IMR-90 (cell line): ENCODE measurements at regions not wholly inside any gene's neighbourhood (a gene's known extent, or its start where the extent isn't known, plus 50 kb on each side); places are given as distances from the start of the nearest gene placed in this dataset.
A peak's percentile ranks its signal among the peaks of the same experiment; 100 is the strongest.

ENCODE experiments used
- ATAC-seq: fragments of 200-7000 bp; cut with Tn5 transposase; 2 replicates; pipeline ENCODE4 v1.9.1; 2020; ENCODE audit warnings: low read depth, mild to moderate bottlenecking, moderate library complexity
- BruUV-seq: library from RNA; stranded (reverse); fragments of 400-500 nt; replicated peaks from 2 replicates; lab custom pipeline; 2021; lab: Mats Ljungman, UMichigan
- CTCF ChIA-PET: fragments of 300-600 bp; formaldehyde crosslinking; extraction: SDS; loops from one replicate; lab custom pipeline; 2021; ENCODE audit warnings: antibody characterized with exemption; lab: Yijun Ruan, JAX
- POLR2A ChIA-PET: fragments of 300-600 bp; sonication (Branson Sonifier 250); formaldehyde crosslinking; loops from one replicate; lab custom pipeline; 2022; ENCODE audit warnings: antibody characterized with exemption; ENCODE audit not compliant: unreplicated experiment; lab: Charles Lee
- DNase-seq: peaks from one replicate; pipeline ENCODE4 v3.0.0; 2013
- H2AFZ ChIP-seq: replicated peaks from 2 replicates; pipeline ENCODE3; 2013; ENCODE audit warnings: low read length, mild to moderate bottlenecking; ENCODE audit not compliant: poor library complexity
- H2AK5ac ChIP-seq: 2 replicates; pipeline ENCODE4 v1.6.1; 2013; ENCODE audit warnings: low read depth, low read length, inconsistent platforms
- H2AK9ac ChIP-seq: replicated peaks from 2 replicates; pipeline ENCODE3; 2013; ENCODE audit warnings: mild to moderate bottlenecking, low read depth, low read length, moderate library complexity; ENCODE audit not compliant: poor library complexity
- H2BK120ac ChIP-seq: 2 replicates; pipeline ENCODE4 v1.6.1; 2013; ENCODE audit warnings: low read depth, low read length, inconsistent platforms
- H2BK15ac ChIP-seq: 3 replicates; pipeline ENCODE4 v1.6.1; 2013; ENCODE audit warnings: low read depth, low read length, inconsistent platforms
- H2BK20ac ChIP-seq: 2 replicates; pipeline ENCODE4 v1.6.1; 2013; ENCODE audit warnings: low read depth, mild to moderate bottlenecking, inconsistent platforms, low read length, moderate library complexity
- H2BK5ac ChIP-seq: 2 replicates; pipeline ENCODE4 v1.6.1; 2013; ENCODE audit warnings: mild to moderate bottlenecking, low read depth, low read length, inconsistent platforms; ENCODE audit not compliant: poor library complexity, severe bottlenecking
- H3K14ac ChIP-seq: replicated peaks from 2 replicates; pipeline ENCODE4 v1.6.1; 2013; ENCODE audit warnings: low read depth, low read length, inconsistent platforms
- H3K18ac ChIP-seq: 2 replicates; pipeline ENCODE4 v1.6.1; 2013; ENCODE audit warnings: low read depth, low read length, control low read depth
- H3K23ac ChIP-seq: 2 replicates; pipeline ENCODE4 v1.6.1; 2013; ENCODE audit warnings: low read depth, low read length, inconsistent platforms
- H3K27ac ChIP-seq: 2 replicates; pipeline ENCODE4 v1.5.1; 2013; ENCODE audit warnings: mild to moderate bottlenecking, control low read depth, low read length; ENCODE audit not compliant: insufficient read depth
- H3K27me3 ChIP-seq: 2 replicates; pipeline ENCODE4 v1.6.1; 2013; ENCODE audit warnings: low read length; ENCODE audit not compliant: control insufficient read depth, insufficient read depth
- H3K36me3 ChIP-seq: 2 replicates; pipeline ENCODE4 v1.6.1; 2013; ENCODE audit warnings: low read length, mixed read lengths; ENCODE audit not compliant: control insufficient read depth, insufficient read depth
- H3K4ac ChIP-seq: 2 replicates; pipeline ENCODE4 v1.6.1; 2013; ENCODE audit warnings: low read depth, low read length, inconsistent platforms
- H3K4me1 ChIP-seq: 2 replicates; pipeline ENCODE4 v1.6.1; 2013; ENCODE audit warnings: low read length, mixed read lengths; ENCODE audit not compliant: control insufficient read depth, insufficient read depth
- H3K4me2 ChIP-seq: 2 replicates; pipeline ENCODE4 v1.6.1; 2013; ENCODE audit warnings: low read depth, mild to moderate bottlenecking, control low read depth, low read length, moderate library complexity
- H3K4me3 ChIP-seq: 2 replicates; pipeline ENCODE4 v1.5.1; 2013; ENCODE audit warnings: low read depth, mild to moderate bottlenecking, control low read depth, low read length, moderate library complexity; ENCODE audit not compliant: insufficient read depth
- H3K56ac ChIP-seq: 2 replicates; pipeline ENCODE4 v1.6.1; 2013; ENCODE audit warnings: low read length, inconsistent platforms; ENCODE audit not compliant: insufficient read depth; ENCODE audit errors: extremely low read depth
- H3K79me1 ChIP-seq, 2 experiments: 2 replicates each; pipeline ENCODE4 v1.6.1; 2013; ENCODE audit warnings: low read length in 2 of 2, inconsistent platforms in 1 of 2, low read depth in 1 of 2
- H3K9ac ChIP-seq: 2 replicates; pipeline ENCODE4 v1.6.1; 2013; ENCODE audit warnings: low read depth, low read length, control low read depth
- H3K9me1 ChIP-seq: 2 replicates; pipeline ENCODE4 v1.6.1; 2013; ENCODE audit warnings: low read length, inconsistent platforms; ENCODE audit not compliant: insufficient read depth
- H3K9me3 ChIP-seq: 2 replicates; pipeline ENCODE4 v1.6.1; 2013; ENCODE audit warnings: low read length; ENCODE audit not compliant: control insufficient read depth, insufficient read depth
- H4K20me1 ChIP-seq: 2 replicates; pipeline ENCODE4 v1.6.1; 2013; ENCODE audit warnings: low read length, inconsistent platforms; ENCODE audit not compliant: insufficient read depth
- H4K5ac ChIP-seq: 2 replicates; pipeline ENCODE4 v1.6.1; 2013; ENCODE audit warnings: mild to moderate bottlenecking, low read depth, low read length, control low read depth
- H4K8ac ChIP-seq, 2 experiments: 2 replicates each; pipeline ENCODE4 v1.6.1; 2013; ENCODE audit warnings: low read depth in 2 of 2, low read length in 2 of 2, control low read depth in 1 of 2, inconsistent platforms in 1 of 2
- H4K91ac ChIP-seq: 2 replicates; pipeline ENCODE4 v1.6.1; 2013; ENCODE audit warnings: low read depth, low read length, inconsistent platforms; ENCODE audit not compliant: insufficient read depth
- BHLHE40 ChIP-seq: fragments of 150-350 bp; IDR thresholded peaks from 2 replicates; pipeline ENCODE4 v1.6.1; 2016; ENCODE audit warnings: mild to moderate bottlenecking, low read depth, low read length
- CEBPB ChIP-seq: IDR thresholded peaks from 2 replicates; pipeline ENCODE4 v1.6.1; 2012; ENCODE audit warnings: low read depth, low read length, improper control_type of control experiment
- CHD1 ChIP-seq: IDR thresholded peaks from 2 replicates; pipeline ENCODE4 v1.6.1; 2012; ENCODE audit warnings: low read depth, low read length, improper control_type of control experiment
- ELK1 ChIP-seq: fragments of 150-350 bp; IDR thresholded peaks from 2 replicates; pipeline ENCODE4 v1.6.1; 2016; ENCODE audit warnings: low read depth, mild to moderate bottlenecking, low read length, moderate library complexity, borderline replicate concordance
- FOS ChIP-seq: fragments of 150-350 bp; IDR thresholded peaks from 2 replicates; pipeline ENCODE4 v1.6.1; 2016; ENCODE audit warnings: low read depth, low read length
- MAFK ChIP-seq: IDR thresholded peaks from 2 replicates; pipeline ENCODE4 v1.6.1; 2012; ENCODE audit warnings: low read depth, low read length, improper control_type of control experiment
- MAZ ChIP-seq: IDR thresholded peaks from 2 replicates; pipeline ENCODE4 v1.6.1; 2012; ENCODE audit warnings: low read depth, mild to moderate bottlenecking, low read length, improper control_type of control experiment, moderate library complexity, borderline replicate concordance
- MXI1 ChIP-seq: IDR thresholded peaks from 2 replicates; pipeline ENCODE4 v1.6.1; 2012; ENCODE audit warnings: low read depth, mild to moderate bottlenecking, low read length, moderate library complexity, borderline replicate concordance
- NFE2L2 ChIP-seq: fragments of 150-350 bp; IDR thresholded peaks from 2 replicates; pipeline ENCODE4 v1.6.1; 2016; ENCODE audit warnings: low read depth, mild to moderate bottlenecking, low read length
- RAD21 ChIP-seq: IDR thresholded peaks from 2 replicates; pipeline ENCODE4 v1.6.1; 2012; ENCODE audit warnings: low read length, improper control_type of control experiment
- RCOR1 ChIP-seq: IDR thresholded peaks from 2 replicates; pipeline ENCODE4 v1.6.1; 2012; ENCODE audit warnings: mild to moderate bottlenecking, low read length, improper control_type of control experiment; ENCODE audit not compliant: insufficient replicate concordance
- RFX5 ChIP-seq: IDR thresholded peaks from 2 replicates; pipeline ENCODE4 v1.8.0; 2012; ENCODE audit warnings: low read depth, mild to moderate bottlenecking, low read length, moderate library complexity
- SMC3 ChIP-seq: fragments of 150-350 bp; IDR thresholded peaks from 2 replicates; pipeline ENCODE4 v1.6.1; 2016; ENCODE audit warnings: low read depth, mild to moderate bottlenecking, antibody characterized with exemption, low read length, moderate library complexity
- USF2 ChIP-seq: fragments of 150-350 bp; IDR thresholded peaks from 2 replicates; pipeline ENCODE4 v1.6.1; 2017; ENCODE audit warnings: mild to moderate bottlenecking, antibody characterized with exemption, low read length, low read depth
- WGBS, 2 experiments: methylation state at CpG; one replicate each; pipeline versions ENCODE4 v1.1.5 to v1.1.7; 2013; ENCODE audit warnings: missing lambda C conversion rate in 2 of 2; ENCODE audit not compliant: insufficient read length in 1 of 2; ENCODE audit errors: extremely low coverage in 2 of 2; 5-methylcytosine and 5-hydroxymethylcytosine counted together
- dilution Hi-C: fragments of 300-500 bp; cut with HindIII; formaldehyde crosslinking; loops from one replicate; pipeline ENCODE4 v1.14.3; 2018; ENCODE audit warnings: low sequenced_read_pairs; ENCODE audit not compliant: unreplicated experiment
- in situ Hi-C: fragments of 300-500 bp; cut with MboI; formaldehyde crosslinking; loops from 3 replicates; pipeline ENCODE4 v1.14.3; 2019; ENCODE audit warnings: low sequenced_read_pairs, inconsistent platforms, mixed read lengths
- intact Hi-C: fragments of 100-400 bp; cut with micrococcal nuclease; formaldehyde crosslinking; loops from 2 replicates; pipeline ENCODE4 v1.10.0; 2022

GRCh38 chr17:15883617-15884111 is 61.3 kb upstream of the ADORA2B start:
- peak overlapping the region; percentile 20; the same call in 1 of the 2 replicates for H2AK5ac ChIP-seq
- H3K23ac ChIP-seq: no peak overlapping the region
- no peak overlapping the region for H2BK15ac ChIP-seq
- H3K9me3 ChIP-seq: no peaks in the 10 kb centered on the region
- H4K91ac ChIP-seq: no peak overlapping the region
- H4K20me1 ChIP-seq: no peaks in the 10 kb centered on the region
- H3K9me1 ChIP-seq: 0 out of 2 replicates have a peak, but pooled peaks cover 3% of the 10 kb centered on the region
- ChIA-PET POLR2A (no interaction called here), CTCF (no interaction called here)
- peak; percentile 78 for ATAC-seq
- H3K79me1 ChIP-seq: no peaks in the 10 kb centered on the region
- no peak overlapping the region; a peak in 1 of 4 replicates for H4K8ac ChIP-seq
- DNase-seq: peak; percentile 93
- H3K9ac ChIP-seq: no peak overlapping the region
- H3K27me3 ChIP-seq: no peaks in the 10 kb centered on the region
- H3K18ac ChIP-seq: no peak overlapping the region
- H3K4ac ChIP-seq: no peak overlapping the region
- intact Hi-C loops (no loop called here), dilution Hi-C loops (no loop called here), in situ Hi-C loops (no loop called here)
- H2BK5ac ChIP-seq: no peak overlapping the region
- H3K27ac ChIP-seq: no peak overlapping the region
- 72% methylated on average over 4 of the region's 8 CpGs; no CpG with 5 or more reads in 1 of the 2 experiments for WGBS, 2 experiments
- H3K4me2 ChIP-seq: no peak overlapping the region
- peak overlapping the region; percentile 44 for H2AFZ ChIP-seq
- H2BK120ac ChIP-seq: no peak overlapping the region
- BruUV-seq: no TSS peak
- H2BK20ac ChIP-seq: peak overlapping the region; percentile 23; the same call in 1 of the 2 replicates
- H3K4me1 ChIP-seq: 0 out of 2 replicates have a peak, but pooled peaks cover 3% of the 10 kb centered on the region
- no peak overlapping the region for H3K56ac ChIP-seq
- TF ChIP-seq CEBPB: peak; percentile 85
- TF ChIP-seq NFE2L2: no peak
- TF ChIP-seq SMC3: no peak
- no peak for TF ChIP-seq RFX5
- no peak for TF ChIP-seq MXI1
- TF ChIP-seq MAZ: no peak
- no peak for TF ChIP-seq RAD21
- TF ChIP-seq BHLHE40: no peak
- no peak for TF ChIP-seq RCOR1
- TF ChIP-seq MAFK: 0 out of 2 replicates have a peak, but pooled peaks have one; percentile 28
- TF ChIP-seq FOS: no peak
- no peak for TF ChIP-seq USF2
- no peak for TF ChIP-seq CHD1
- TF ChIP-seq ELK1: no peak
- H3K4me3 ChIP-seq: no peak overlapping the region
- H4K5ac ChIP-seq: no peak overlapping the region
- H2AK9ac ChIP-seq: peak overlapping the region; percentile 28
- H3K36me3 ChIP-seq: no peaks in the 10 kb centered on the region
- no peak overlapping the region; the same call in 1 of the 2 replicates for H3K14ac ChIP-seq
